Kidney (tissue), 13 donors: ENCODE measurements at regions not wholly inside any gene's neighbourhood (a gene's known extent, or its start where the extent isn't known, plus 50 kb on each side); places are given as distances from the start of the nearest gene placed in this dataset.

Experiments
- DNase-seq, 5 donors: peaks; one replicate each; pipeline ENCODE4 v3.0.0-alpha.2; 2013 to 2020
- FAIRE-seq: peaks from 2 replicates; lab custom pipeline; 2012; peaks lifted over from hg19 to GRCh38; lab: Jason Lieb, UNC
- H3K27ac ChIP-seq, 2 donors: one replicate each; pipeline ENCODE4 v1.7.0; 2013; ENCODE audit warnings: low read depth in 2 of 2, low read length in 2 of 2, inconsistent platforms in 1 of 2
- H3K27me3 ChIP-seq: one replicate; pipeline ENCODE4 v1.7.1; 2013; ENCODE audit warnings: low read length, inconsistent platforms; ENCODE audit not compliant: control insufficient read depth, insufficient read depth
- H3K36me3 ChIP-seq, 3 donors: one replicate each; pipeline versions ENCODE4 v1.7.0 to v1.7.1; 2013; ENCODE audit warnings: low read length in 3 of 3, control low read depth in 1 of 3, inconsistent platforms in 1 of 3; ENCODE audit not compliant: insufficient read depth in 3 of 3, control insufficient read depth in 2 of 3
- H3K4me1 ChIP-seq, 3 donors: one replicate each; pipeline versions ENCODE4 v1.7.0 to v1.7.1; 2013; ENCODE audit warnings: low read length in 3 of 3, inconsistent platforms in 1 of 3, low read depth in 1 of 3; ENCODE audit not compliant: control insufficient read depth in 2 of 3, insufficient read depth in 2 of 3
- H3K4me3 ChIP-seq, 3 donors: one replicate each; pipeline versions ENCODE4 v1.7.0 to v1.8.1; 2013; ENCODE audit warnings: low read length in 3 of 3, control low read depth in 1 of 3, inconsistent platforms in 1 of 3
- H3K9ac ChIP-seq, 3 donors: one replicate each; pipeline versions ENCODE4 v1.7.0 to v1.7.1; 2013; ENCODE audit warnings: low read length in 3 of 3, control low read depth in 1 of 3, inconsistent platforms in 1 of 3
- H3K9me3 ChIP-seq, 3 donors: one replicate each; pipeline versions ENCODE4 v1.7.0 to v1.7.1; 2013; ENCODE audit warnings: low read length in 3 of 3, control low read depth in 1 of 3, inconsistent platforms in 1 of 3; ENCODE audit not compliant: control insufficient read depth in 2 of 3, insufficient read depth in 1 of 3
- CTCF ChIP-seq: IDR thresholded peaks from 3 replicates; pipeline ENCODE4 v1.5.1; 2012; ENCODE audit warnings: mild to moderate bottlenecking, moderate library complexity, borderline replicate concordance; ENCODE audit not compliant: insufficient read depth; ENCODE audit errors: extremely low read depth
- intact Hi-C: fragments of 100-400 bp; cut with DNase I; formaldehyde crosslinking; loops from one replicate; pipeline ENCODE4 v1.11.1; 2022
- donor health status: control.
- donor health status: control.
- donor health status: control.
- donor health status: control.
- donor health status: control.
- donor health status: DM: yes; HTN: yes; CAD: no.
- donor health status: Normal renal cell carcinoma (clear cell type).

GRCh38 chr14:49173765-49174373 lies 412.3 kb downstream of the RPS29 start:
- Histone ChIP-seq H3K4me1 (no peaks in the 10 kb centered on the region), H3K27me3 (no peaks in the 10 kb centered on the region), H3K36me3 (no peaks in the 10 kb centered on the region), H3K27ac (no peak overlapping the region), H3K9ac (no peak overlapping the region), H3K4me3 (no peak overlapping the region), H3K9me3 (no peaks in the 10 kb centered on the region)
- TF ChIP-seq CTCF, result peak; percentile 63
- DNase-seq, result peak in 4 of 5 donors; percentile 46 to 80 (median 68)
- FAIRE-seq, result no peak
- intact Hi-C loops, result no loop called here

GRCh38 chr14:49164074-49164473 lies 422.1 kb downstream of the RPS29 start:
- intact Hi-C loops, result no loop called here
- no peak for FAIRE-seq
- no peaks in the 10 kb centered on the region for H3K27me3 ChIP-seq
- no peaks in the 10 kb centered on the region for H3K36me3 ChIP-seq
- no peaks in the 10 kb centered on the region for H3K4me1 ChIP-seq
- no peaks in the 10 kb centered on the region for H3K9me3 ChIP-seq
- H3K9ac ChIP-seq, result no peak overlapping the region
- no peak for TF ChIP-seq CTCF
- DNase-seq, result no peak
- no peak overlapping the region for H3K27ac ChIP-seq
- H3K4me3 ChIP-seq, result no peak overlapping the region

- H3K4me1 ChIP-seq, result no peaks in the 10 kb centered on the region
- no peak for FAIRE-seq
- H3K4me3 ChIP-seq, result no peak overlapping the region
- H3K9ac ChIP-seq, result no peak overlapping the region
- H3K9me3 ChIP-seq, result no peaks in the 10 kb centered on the region
- no peak for TF ChIP-seq CTCF
- intact Hi-C loops, result no loop called here
- H3K27ac ChIP-seq, result no peak overlapping the region
- no peaks in the 10 kb centered on the region for H3K36me3 ChIP-seq
- no peaks in the 10 kb centered on the region for H3K27me3 ChIP-seq
- DNase-seq, result peak in 2 of 5 donors; percentile 74 to 80
Observed at GRCh38 chr14:49160983-49161382, 425.2 kb downstream of the RPS29 start.

- Histone ChIP-seq H3K9me3 (no peaks in the 10 kb centered on the region), H3K9ac (no peak overlapping the region), H3K27me3 (no peaks in the 10 kb centered on the region), H3K4me1 (no peaks in the 10 kb centered on the region), H3K4me3 (no peak overlapping the region), H3K27ac (no peak overlapping the region), H3K36me3 (no peaks in the 10 kb centered on the region)
- DNase-seq, result no peak
- TF ChIP-seq CTCF, result no peak
- no peak for FAIRE-seq
- intact Hi-C loops, result no loop called here
Observed at GRCh38 chr14:49159081-49159480, 427.1 kb downstream of the RPS29 start.
